ENCODE measurements at regions not wholly inside any gene's neighbourhood (a gene's known extent, or its start where the extent isn't known, plus 50 kb on each side); places are given as distances from the start of the nearest gene placed in this dataset.

DNA sequence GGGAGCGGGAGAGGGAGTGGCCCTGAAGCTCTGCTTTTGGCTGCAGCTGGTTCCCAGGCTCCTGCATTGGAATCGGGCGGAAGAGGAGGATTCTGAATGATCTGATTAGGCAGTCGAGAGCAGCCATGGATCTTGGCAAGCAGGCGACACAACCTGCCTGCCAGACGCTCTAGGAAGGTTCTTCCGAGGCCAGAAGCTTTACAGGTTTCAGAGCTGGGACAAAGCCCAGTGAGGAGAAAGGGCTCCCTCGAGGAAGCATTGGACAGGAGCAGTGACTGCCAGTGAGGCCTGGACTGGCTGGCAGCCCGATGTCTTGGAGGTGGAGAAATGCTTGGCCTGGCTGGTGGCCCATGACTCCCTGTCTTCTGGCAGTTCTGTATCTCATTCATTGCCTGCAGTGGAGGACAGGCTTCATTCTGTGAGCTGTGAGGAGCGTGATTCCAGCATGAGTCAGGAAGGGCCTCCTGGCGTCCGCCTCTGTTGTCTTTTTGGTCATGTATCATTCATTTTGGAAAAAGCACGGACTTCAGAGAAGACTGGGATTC is 132.7 kb upstream of the IPO9 start:
- WGBS (ENCODE audit: insufficient coverage) = 86% methylated on average over 13 of the region's 13 CpGs
- CTCF ChIA-PET = interaction anchor here (0.6 kb wide), 1 partner anchor 22 kb away, joined by 3 read pairs; no protein-coding TSS in a partner anchor

DNA sequence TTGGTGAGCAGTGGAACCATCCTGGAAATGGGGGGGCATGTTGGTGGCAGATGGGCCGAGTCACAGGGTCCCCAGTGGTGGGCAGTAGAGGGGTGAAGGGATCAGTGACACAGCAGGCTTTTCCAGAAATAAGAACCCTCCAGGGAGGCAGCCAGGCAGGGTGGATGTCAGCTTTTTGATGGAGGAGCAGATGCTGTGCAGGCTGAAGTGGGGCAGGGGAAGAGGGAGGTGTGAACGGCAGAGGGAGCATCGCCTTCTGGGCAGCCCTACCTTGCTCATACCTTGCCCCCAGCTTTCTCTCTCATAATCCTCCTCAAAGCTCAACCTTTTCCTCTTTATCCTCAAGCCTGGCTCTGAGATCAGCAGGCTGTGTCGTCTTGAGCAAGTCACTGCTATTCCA is 131.8 kb upstream of the IPO9 start:
- ATAC-seq (ENCODE audit: low read depth) (no peak), DNase-seq (no peak)
- H3K27ac ChIP-seq (ENCODE audit: low read length in 2 of 2) = no peak overlapping the region
- no peaks in the 10 kb centered on the region for H3K27me3 ChIP-seq (replicated peaks in 1 of 4; ENCODE audit: control extremely low read depth in 1 of 4, control insufficient read depth in 3 of 4, insufficient read depth in 4 of 4, low read length in 3 of 4)
- no peaks in the 10 kb centered on the region for H3K36me3 ChIP-seq (replicated peaks in 1 of 2; ENCODE audit: control extremely low read depth in 1 of 2, control insufficient read depth in 1 of 2, extremely low read depth in 1 of 2, insufficient read depth in 2 of 2, low read length in 1 of 2)
- Mint-ChIP-seq H3K27ac (no peak overlapping the region), H3K4me1 (no peaks in the 10 kb centered on the region), H3K9me3 (ENCODE audit: insufficient read depth) (peaks cover 3% of the 10 kb centered on the region), H3K4me3 (no peak overlapping the region), H3K27me3 (peaks cover 7% of the 10 kb centered on the region)
- no peak overlapping the region for H3K9ac ChIP-seq (ENCODE audit: low read length)
- H3K9me3 ChIP-seq (ENCODE audit: control extremely low read depth in 1 of 3, control insufficient read depth in 2 of 3, insufficient read depth in 1 of 3, low read length in 2 of 3) = no peaks in the 10 kb centered on the region
- no peak overlapping the region for H3K4me2 ChIP-seq (replicated peaks; ENCODE audit: low read depth, low read length, poor library complexity, severe bottlenecking)
- POLR2A ChIA-PET = no interaction called here
- H3K79me2 ChIP-seq (ENCODE audit: control insufficient read depth, insufficient read depth, low read length) = no peaks in the 10 kb centered on the region
- H4K20me1 ChIP-seq (ENCODE audit: control insufficient read depth, insufficient read depth, low read length, poor library complexity, severe bottlenecking) = no peaks in the 10 kb centered on the region
- intact Hi-C loops (cut with micrococcal nuclease) = no loop called here
- TF ChIP-seq, protein P1, sequence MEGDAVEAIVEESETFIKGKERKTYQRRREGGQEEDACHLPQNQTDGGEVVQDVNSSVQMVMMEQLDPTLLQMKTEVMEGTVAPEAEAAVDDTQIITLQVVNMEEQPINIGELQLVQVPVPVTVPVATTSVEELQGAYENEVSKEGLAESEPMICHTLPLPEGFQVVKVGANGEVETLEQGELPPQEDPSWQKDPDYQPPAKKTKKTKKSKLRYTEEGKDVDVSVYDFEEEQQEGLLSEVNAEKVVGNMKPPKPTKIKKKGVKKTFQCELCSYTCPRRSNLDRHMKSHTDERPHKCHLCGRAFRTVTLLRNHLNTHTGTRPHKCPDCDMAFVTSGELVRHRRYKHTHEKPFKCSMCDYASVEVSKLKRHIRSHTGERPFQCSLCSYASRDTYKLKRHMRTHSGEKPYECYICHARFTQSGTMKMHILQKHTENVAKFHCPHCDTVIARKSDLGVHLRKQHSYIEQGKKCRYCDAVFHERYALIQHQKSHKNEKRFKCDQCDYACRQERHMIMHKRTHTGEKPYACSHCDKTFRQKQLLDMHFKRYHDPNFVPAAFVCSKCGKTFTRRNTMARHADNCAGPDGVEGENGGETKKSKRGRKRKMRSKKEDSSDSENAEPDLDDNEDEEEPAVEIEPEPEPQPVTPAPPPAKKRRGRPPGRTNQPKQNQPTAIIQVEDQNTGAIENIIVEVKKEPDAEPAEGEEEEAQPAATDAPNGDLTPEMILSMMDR (IDR thresholded peaks at IDR 0.05) = no peak
- TF ChIP-seq EZH2 (IDR thresholded peaks at IDR 0.05; ENCODE audit: borderline replicate concordance, insufficient read depth, low read depth, low read length, poor library complexity, severe bottlenecking) = no peak
- H3K4me3 ChIP-seq (ENCODE audit: control extremely low read depth in 1 of 5, extremely low read depth in 1 of 5, insufficient read depth in 1 of 5, low read depth in 2 of 5, low read length in 4 of 5) = no peak overlapping the region
- WGBS (ENCODE audit: insufficient coverage) = 74% methylated on average over 2 of the region's 4 CpGs
- CTCF ChIA-PET = interaction anchor here (1.9 kb wide), 1 partner anchor 10 kb away, joined by 6 read pairs; no protein-coding TSS in a partner anchor
- no peak overlapping the region for H2AFZ ChIP-seq (ENCODE audit: insufficient read depth, low read depth, low read length, poor library complexity, severe bottlenecking)
- H3K4me1 ChIP-seq (ENCODE audit: control insufficient read depth in 2 of 2, insufficient read depth in 2 of 2, low read length in 2 of 2) = no peaks in the 10 kb centered on the region

More for the DNA sequence above, 132.7 kb upstream of the IPO9 start:
- Histone ChIP-seq H3K79me2 (ENCODE audit: control insufficient read depth, insufficient read depth, low read length) (no peaks in the 10 kb centered on the region), H3K27ac (ENCODE audit: low read length in 2 of 2) (no peak overlapping the region), H4K20me1 (ENCODE audit: control insufficient read depth, insufficient read depth, low read length, poor library complexity, severe bottlenecking) (no peaks in the 10 kb centered on the region), H3K9me3 (ENCODE audit: control extremely low read depth in 1 of 3, control insufficient read depth in 2 of 3, insufficient read depth in 1 of 3, low read length in 2 of 3) (no peaks in the 10 kb centered on the region), H3K4me1 (ENCODE audit: control insufficient read depth in 2 of 2, insufficient read depth in 2 of 2, low read length in 2 of 2) (no peaks in the 10 kb centered on the region), H3K27me3 (replicated peaks in 1 of 4; ENCODE audit: control extremely low read depth in 1 of 4, control insufficient read depth in 3 of 4, insufficient read depth in 4 of 4, low read length in 3 of 4) (no peaks in the 10 kb centered on the region), H3K4me3 (ENCODE audit: control extremely low read depth in 1 of 5, extremely low read depth in 1 of 5, insufficient read depth in 1 of 5, low read depth in 2 of 5, low read length in 4 of 5) (no peak overlapping the region), H3K9ac (ENCODE audit: low read length) (no peak overlapping the region), H2AFZ (ENCODE audit: insufficient read depth, low read depth, low read length, poor library complexity, severe bottlenecking) (no peak overlapping the region), H3K36me3 (replicated peaks in 1 of 2; ENCODE audit: control extremely low read depth in 1 of 2, control insufficient read depth in 1 of 2, extremely low read depth in 1 of 2, insufficient read depth in 2 of 2, low read length in 1 of 2) (no peaks in the 10 kb centered on the region), H3K4me2 (replicated peaks; ENCODE audit: low read depth, low read length, poor library complexity, severe bottlenecking) (no peak overlapping the region)
- H3K27me3 Mint-ChIP-seq = peaks cover 5% of the 10 kb centered on the region
- no peaks in the 10 kb centered on the region for H3K4me1 Mint-ChIP-seq
- no peaks in the 10 kb centered on the region for H3K9me3 Mint-ChIP-seq (ENCODE audit: insufficient read depth)
- ATAC-seq (ENCODE audit: low read depth) = no peak
- no peak overlapping the region for H3K4me3 Mint-ChIP-seq
- TF ChIP-seq EZH2 (IDR thresholded peaks at IDR 0.05; ENCODE audit: borderline replicate concordance, insufficient read depth, low read depth, low read length, poor library complexity, severe bottlenecking) = no peak
- TF ChIP-seq, protein P1 (IDR thresholded peaks at IDR 0.05) = no peak
- POLR2A ChIA-PET = no interaction called here
- H3K27ac Mint-ChIP-seq = no peak overlapping the region
- intact Hi-C loops (cut with micrococcal nuclease) = no loop called here
- DNase-seq = no peak

All from B cell (primary cell).